Heart left ventricle (tissue), 16 donors: ENCODE measurements at regions not wholly inside any gene's neighbourhood (a gene's known extent, or its start where the extent isn't known, plus 50 kb on each side); places are given as distances from the start of the nearest gene placed in this dataset.

Experiments used
- ATAC-seq, 4 donors: fragments of 200-7000 bp; cut with Tn5 transposase; one replicate each; pipeline ENCODE4 v1.9.1; 2020 to 2022; ENCODE audit warnings: moderate library complexity in 4 of 4, mild to moderate bottlenecking in 3 of 4, moderate number of reproducible peaks in 1 of 4
- DNase-seq, 5 donors: peaks; one replicate each; pipeline ENCODE4 v3.0.0-alpha.2; 2020
- H3K27ac ChIP-seq, 12 donors: fragments of 200-600 bp; sonication (generic) in 4 of 12; one replicate each; pipeline versions ENCODE4 v1.5.0 to v1.8.0; 2016 to 2022; ENCODE audit warnings: mild to moderate bottlenecking in 2 of 12
- H3K27me3 ChIP-seq, 9 donors: fragments of 200-600 bp; sonication (generic) in 2 of 9; one replicate each; pipeline versions ENCODE4 v1.5.1 to v1.8.0; 2016 to 2022; ENCODE audit warnings: mild to moderate bottlenecking in 3 of 9
- H3K36me3 ChIP-seq, 9 donors: fragments of 200-600 bp; sonication (generic) in 2 of 9; one replicate each; pipeline versions ENCODE4 v1.5.0 to v1.8.0; 2018 to 2022; ENCODE audit warnings: mild to moderate bottlenecking in 2 of 9
- H3K4me1 ChIP-seq, 12 donors: fragments of 200-600 bp; sonication (generic) in 4 of 12; one replicate each; pipeline versions ENCODE4 v1.5.0 to v1.8.0; 2016 to 2022; ENCODE audit warnings: mild to moderate bottlenecking in 3 of 12
- H3K4me3 ChIP-seq, 12 donors: fragments of 200-600 bp; sonication (generic) in 4 of 12; one replicate each; pipeline versions ENCODE4 v1.5.0 to v1.8.0; 2017 to 2022; ENCODE audit warnings: mild to moderate bottlenecking in 9 of 12, moderate library complexity in 4 of 12
- H3K9me3 ChIP-seq, 12 donors: fragments of 200-600 bp; sonication (generic) in 4 of 12; one replicate each; pipeline versions ENCODE4 v1.5.0 to v1.8.0; 2016 to 2022; ENCODE audit warnings: mild to moderate bottlenecking in 1 of 12
- POLR2A ChIP-seq, 2 donors: fragments of 450-650 bp; IDR thresholded peaks; one replicate each; pipeline ENCODE4 v1.6.1; 2017; ENCODE audit warnings: antibody characterized with exemption in 2 of 2, mild to moderate bottlenecking in 2 of 2, moderate library complexity in 2 of 2
- WGBS, 4 donors: extraction: QIAGEN DNeasy Blood & Tissue Kit in 2 of 4; methylation state at CpG; one replicate each; pipeline versions ENCODE4 v1.1.5 to v1.1.7; 2013 to 2018; 5-methylcytosine and 5-hydroxymethylcytosine counted together
- intact Hi-C, 10 donors: fragments of 100-400 bp; cut with DNase I; formaldehyde crosslinking; loops; one replicate each; pipeline versions ENCODE4 v1.11.1 to v1.14.2; 2022
- TF ChIP-seq, protein P1 (sequence below), 12 donors: fragments of 200-600 bp; sonication (generic) in 4 of 12; IDR thresholded peaks; one replicate each; pipeline versions ENCODE4 v1.5.0 to v1.8.0; 2018 to 2022; ENCODE audit warnings: antibody characterized with exemption in 12 of 12, mild to moderate bottlenecking in 5 of 12
- donor health status: ischemic (EF 13 %, LVEDD 7.1; RV severe dilation, severe dysfunction).
- donor health status: healthy with polysubstance abuse.
- donor health status: DM: no; HTN: yes; CAD: no.
- donor health status: DM: no; HTN: no; CAD: no.
- donor health status: ischemic (EF 25% LVEDD 6.9; RV normal size, moderate dysfunction).
- donor health status: ischemic (EF 25% LVEDD 5.7; RV mildly dilated, moderate dysfunction).
- donor health status: healthy.
- donor health status: DM: yes; HTN: yes; CAD: no.
- donor health status: ischemic (EF 35%, LVEDD 5.7; RV mildly dilated, moderate dysfunction).
- donor health status: nonischemic (EF 11% LVEDD 7.7; RV severe dilation, severe dysfunction).
- donor health status: DM: yes; HTN: yes; CAD: no.
- donor health status: PGD.
- donor health status: ischemic (EF 29% LVEDD 5.4; RV normal size, mild dysfunction).
- donor health status: nonischemic (EF 23%, LVEDD 6.1; RV moderate dilation, normal function).

DNA sequence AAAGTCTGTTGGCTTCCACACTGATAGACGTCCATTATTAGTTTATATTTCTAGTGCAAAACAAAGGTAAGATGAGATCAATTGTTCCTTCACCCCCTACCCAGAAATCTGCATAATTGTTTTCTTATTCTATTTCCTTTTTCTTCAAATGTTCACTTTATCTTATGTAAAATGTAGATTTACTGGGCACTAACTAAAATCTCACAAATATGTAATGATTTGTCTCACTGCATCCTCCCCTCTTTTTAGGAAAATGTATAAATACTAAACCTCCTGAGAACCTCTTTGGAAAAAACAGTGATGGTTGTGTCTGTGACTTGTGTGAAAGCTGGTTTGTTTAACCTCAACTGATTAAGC lies 1377.2 kb upstream of the MIR17HG start:
- H3K9me3 ChIP-seq, result peaks cover 0 to 5% (median 0%) of the 10 kb centered on the region in 12 donors
- intact Hi-C loops, result no loop called here
- H3K27me3 ChIP-seq, result no peaks in the 10 kb centered on the region
- 70 to 80% (median 75%) methylated on average over 1 of the region's 1 CpG for WGBS, 4 donors
- no peak for TF ChIP-seq POLR2A (IDR thresholded peaks at IDR 0.05)
- TF ChIP-seq, protein P1, sequence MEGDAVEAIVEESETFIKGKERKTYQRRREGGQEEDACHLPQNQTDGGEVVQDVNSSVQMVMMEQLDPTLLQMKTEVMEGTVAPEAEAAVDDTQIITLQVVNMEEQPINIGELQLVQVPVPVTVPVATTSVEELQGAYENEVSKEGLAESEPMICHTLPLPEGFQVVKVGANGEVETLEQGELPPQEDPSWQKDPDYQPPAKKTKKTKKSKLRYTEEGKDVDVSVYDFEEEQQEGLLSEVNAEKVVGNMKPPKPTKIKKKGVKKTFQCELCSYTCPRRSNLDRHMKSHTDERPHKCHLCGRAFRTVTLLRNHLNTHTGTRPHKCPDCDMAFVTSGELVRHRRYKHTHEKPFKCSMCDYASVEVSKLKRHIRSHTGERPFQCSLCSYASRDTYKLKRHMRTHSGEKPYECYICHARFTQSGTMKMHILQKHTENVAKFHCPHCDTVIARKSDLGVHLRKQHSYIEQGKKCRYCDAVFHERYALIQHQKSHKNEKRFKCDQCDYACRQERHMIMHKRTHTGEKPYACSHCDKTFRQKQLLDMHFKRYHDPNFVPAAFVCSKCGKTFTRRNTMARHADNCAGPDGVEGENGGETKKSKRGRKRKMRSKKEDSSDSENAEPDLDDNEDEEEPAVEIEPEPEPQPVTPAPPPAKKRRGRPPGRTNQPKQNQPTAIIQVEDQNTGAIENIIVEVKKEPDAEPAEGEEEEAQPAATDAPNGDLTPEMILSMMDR (IDR thresholded peaks at IDR 0.05), result no peak
- no peaks in the 10 kb centered on the region for H3K4me1 ChIP-seq
- H3K27ac ChIP-seq, result no peak overlapping the region
- H3K4me3 ChIP-seq, result no peak overlapping the region
- ATAC-seq (no peak), DNase-seq (no peak)
- no peaks in the 10 kb centered on the region for H3K36me3 ChIP-seq

DNA sequence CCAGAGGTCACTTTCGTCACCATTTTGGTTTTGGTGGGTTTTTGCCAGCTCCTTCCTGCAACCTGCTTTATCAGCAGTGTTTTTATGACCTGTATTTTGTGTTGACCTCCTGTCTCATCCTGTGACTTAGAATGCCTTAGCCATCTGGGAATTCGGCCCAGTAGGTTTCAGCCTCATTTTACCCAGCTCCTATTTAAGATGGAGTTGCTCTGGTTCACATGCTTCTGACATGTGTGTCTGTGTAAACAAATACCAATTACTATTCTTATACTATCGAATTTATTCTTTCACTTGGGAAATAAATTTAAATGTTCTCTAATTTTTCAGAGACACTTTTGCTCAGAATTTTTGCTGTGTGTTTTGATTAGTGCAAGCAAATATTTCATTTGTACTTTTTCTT lies 1370.3 kb upstream of the MIR17HG start:
- 75 to 80% (median 78%) methylated on average over 3 of the region's 3 CpGs for WGBS, 4 donors
- intact Hi-C loops, result no loop called here

DNA sequence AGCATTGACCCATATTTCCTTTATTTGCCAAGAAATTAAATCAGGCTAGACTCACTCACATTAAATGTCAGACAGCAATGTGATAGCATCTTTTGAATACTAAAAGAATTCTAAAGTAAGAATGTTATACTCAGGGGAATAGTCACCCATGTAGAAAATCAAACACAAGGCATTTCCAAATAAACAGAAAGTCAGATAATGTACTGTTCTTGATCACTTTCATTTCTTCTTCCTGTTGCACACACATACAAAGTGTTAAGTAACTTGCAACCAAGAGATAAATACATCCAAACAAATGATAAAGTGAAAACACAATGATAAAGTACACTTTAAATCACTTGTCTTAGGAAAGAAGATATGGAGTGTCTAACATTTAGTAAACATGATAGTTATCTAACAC lies 1366.6 kb upstream of the MIR17HG start:
- H3K27ac ChIP-seq, result no peak overlapping the region
- intact Hi-C loops, result no loop called here
- DNase-seq (no peak), ATAC-seq (no peak)
- TF ChIP-seq, protein P1 (IDR thresholded peaks at IDR 0.05), result no peak
- TF ChIP-seq POLR2A (IDR thresholded peaks at IDR 0.05), result no peak
- no peak overlapping the region for H3K4me3 ChIP-seq
- H3K9me3 ChIP-seq, result no peaks in the 10 kb centered on the region
- H3K4me1 ChIP-seq, result peaks cover 0 to 7% (median 0%) of the 10 kb centered on the region in 12 donors
- H3K36me3 ChIP-seq, result no peaks in the 10 kb centered on the region
- H3K27me3 ChIP-seq, result no peaks in the 10 kb centered on the region

More for the DNA sequence above, 1370.3 kb upstream of the MIR17HG start:
- Histone ChIP-seq H3K4me3 (no peak overlapping the region), H3K27ac (no peak overlapping the region), H3K9me3 (no peaks in the 10 kb centered on the region), H3K36me3 (no peaks in the 10 kb centered on the region), H3K27me3 (no peaks in the 10 kb centered on the region), H3K4me1 (no peaks in the 10 kb centered on the region)
- TF ChIP-seq POLR2A (IDR thresholded peaks at IDR 0.05), result no peak
- TF ChIP-seq, protein P1 (IDR thresholded peaks at IDR 0.05), result no peak
- DNase-seq (no peak), ATAC-seq (no peak)

DNA sequence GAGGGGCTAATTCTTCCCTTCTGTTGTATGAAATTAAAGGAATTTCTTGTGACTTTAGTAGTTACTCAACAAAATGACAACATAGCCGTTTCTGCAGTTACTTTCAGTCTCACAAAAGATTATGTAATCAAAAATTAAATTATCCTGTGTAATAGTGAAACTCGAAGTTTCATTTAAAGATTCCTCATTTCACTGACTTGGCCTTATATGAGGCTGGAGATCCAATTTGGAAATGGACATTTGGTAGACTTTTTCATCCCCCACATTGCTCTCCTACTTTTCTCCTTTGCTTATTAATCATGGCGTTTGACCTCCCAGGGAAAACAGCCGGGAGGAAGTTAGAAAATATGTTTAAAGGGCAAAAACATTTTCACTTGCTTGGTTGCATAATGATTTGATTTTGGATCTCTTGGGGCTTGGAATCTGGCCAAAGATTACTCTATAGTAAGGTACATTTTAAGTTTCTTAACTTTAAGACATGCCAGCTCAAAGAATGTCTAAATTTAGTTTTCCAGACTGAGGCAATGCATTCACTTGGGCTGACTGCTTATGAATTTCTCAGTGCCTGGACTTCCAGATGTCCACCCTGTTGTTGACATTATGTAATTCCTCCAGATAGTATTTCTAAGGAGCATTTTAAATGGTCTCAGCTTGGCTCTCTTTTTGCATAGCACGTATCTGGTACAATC lies 1364.9 kb upstream of the MIR17HG start:
- H3K27me3 ChIP-seq, result no peaks in the 10 kb centered on the region
- DNase-seq, result no peak
- peak in 1 of 4 donors; percentile 31 for ATAC-seq
- no peaks in the 10 kb centered on the region for H3K36me3 ChIP-seq
- no peak for TF ChIP-seq POLR2A (IDR thresholded peaks at IDR 0.05)
- TF ChIP-seq, protein P1 (IDR thresholded peaks at IDR 0.05), result no peak
- H3K27ac ChIP-seq, result peak overlapping the region in 1 of 12 donors; percentile 75
- WGBS, 4 donors, result 51 to 64% (median 57%) methylated on average over 5 of the region's 5 CpGs
- H3K4me1 ChIP-seq, result peaks cover 0 to 7% (median 0%) of the 10 kb centered on the region in 12 donors
- H3K4me3 ChIP-seq, result peak overlapping the region in 2 of 12 donors; percentile 10 to 26
- H3K9me3 ChIP-seq, result no peaks in the 10 kb centered on the region
- intact Hi-C loops, result no loop called here
